ENCODE measurements at regions not wholly inside any gene's neighbourhood (a gene's known extent, or its start where the extent isn't known, plus 50 kb on each side); places are given as distances from the start of the nearest gene placed in this dataset.
A peak's percentile ranks its signal among the peaks of the same experiment; 100 is the strongest.

DNA sequence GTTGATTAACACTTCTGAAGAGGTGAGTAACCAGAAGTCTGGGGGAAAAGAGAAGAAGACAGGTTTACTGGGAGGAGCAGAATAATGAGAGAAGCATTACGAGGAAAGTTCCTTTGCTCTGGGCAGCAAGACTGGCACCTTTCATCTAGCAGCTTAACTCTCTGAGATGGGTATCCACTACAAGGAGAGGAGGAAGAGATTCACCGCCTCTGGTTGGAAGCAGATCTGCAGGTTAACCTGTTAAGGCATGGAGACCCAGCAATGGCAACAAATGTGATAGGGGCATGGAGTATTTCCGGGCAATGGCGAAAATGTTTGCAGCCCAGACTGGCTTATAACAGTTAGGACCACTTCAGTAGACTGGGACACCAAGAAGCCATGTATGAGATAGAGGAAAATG lies 162.2 kb downstream of the TFEC start:
- Histone ChIP-seq H3K4me2 (ENCODE audit: unreplicated experiment) (no peak overlapping the region), H3K27ac (no peak overlapping the region), H3F3A (ENCODE audit: insufficient read depth) (no peaks in the 10 kb centered on the region), H3K36me3 (ENCODE audit: low read depth) (no peaks in the 10 kb centered on the region), H3K9me3 (ENCODE audit: low read depth) (no peaks in the 10 kb centered on the region), H3K4me3 (no peak overlapping the region), H3K9me2 (ENCODE audit: insufficient read depth) (no peaks in the 10 kb centered on the region), H2AFZ (no peak overlapping the region), H4K20me1 (ENCODE audit: insufficient read depth) (no peaks in the 10 kb centered on the region), H3K9ac (no peak overlapping the region), H3K79me2 (ENCODE audit: insufficient read depth) (no peaks in the 10 kb centered on the region), H3K27me3 (replicated peaks; ENCODE audit: insufficient read depth) (0 out of 2 replicates have a peak, but pooled peaks cover 4% of the 10 kb centered on the region), H3K4me1 (ENCODE audit: insufficient read depth) (no peaks in the 10 kb centered on the region)
- DNase-seq: no peak
- 74 to 76% methylated on average over 4 of the region's 4 CpGs for whole genome bisulfite sequencing, 2 experiments (ENCODE audit: low coverage in 1 of 2, low lambda C conversion rate in 2 of 2, missing lambda C conversion rate in 2 of 2)
- TF ChIP-seq EZH2phosphoT487 (IDR thresholded peaks at IDR 0.05; ENCODE audit: insufficient read depth, low read depth): no peak
- no peak for TF ChIP-seq EZH2 (IDR thresholded peaks at IDR 0.05; ENCODE audit: insufficient read depth, poor library complexity, severe bottlenecking)
- in situ Hi-C loops (cut with MboI): no loop called here

DNA sequence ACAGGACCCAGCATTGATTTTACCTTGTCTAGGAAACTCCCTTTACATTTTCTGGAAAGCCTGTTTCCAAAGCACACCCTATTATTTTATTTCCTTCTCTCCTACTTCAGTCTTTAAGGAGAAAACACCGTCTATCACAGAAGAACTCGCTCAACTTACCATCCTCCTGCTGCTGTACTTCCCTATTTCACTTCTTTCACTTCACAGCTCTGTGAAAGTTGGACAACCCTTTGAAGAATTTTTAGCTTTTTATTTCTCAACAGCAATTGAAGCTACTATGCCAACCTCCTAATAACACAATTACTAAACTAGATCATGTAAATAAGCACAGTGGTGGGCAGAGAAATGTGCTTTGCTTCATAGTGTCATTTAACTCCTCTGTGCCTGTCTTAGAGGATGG lies 166.5 kb downstream of the TFEC start:
- H2AFZ ChIP-seq: no peak overlapping the region
- no peaks in the 10 kb centered on the region for H3K9me3 ChIP-seq (ENCODE audit: low read depth)
- no peaks in the 10 kb centered on the region for H4K20me1 ChIP-seq (ENCODE audit: insufficient read depth)
- H3K4me1 ChIP-seq (ENCODE audit: insufficient read depth): no peaks in the 10 kb centered on the region
- no peaks in the 10 kb centered on the region for H3K79me2 ChIP-seq (ENCODE audit: insufficient read depth)
- no peak overlapping the region for H3K9ac ChIP-seq
- TF ChIP-seq EZH2 (IDR thresholded peaks at IDR 0.05; ENCODE audit: insufficient read depth, poor library complexity, severe bottlenecking) (no peak), EZH2phosphoT487 (IDR thresholded peaks at IDR 0.05; ENCODE audit: insufficient read depth, low read depth) (no peak)
- H3K4me3 ChIP-seq: no peak overlapping the region
- no peaks in the 10 kb centered on the region for H3K9me2 ChIP-seq (ENCODE audit: insufficient read depth)
- no peak for DNase-seq
- no peak overlapping the region for H3K27ac ChIP-seq
- no peak overlapping the region for H3K4me2 ChIP-seq (ENCODE audit: unreplicated experiment)
- H3F3A ChIP-seq (ENCODE audit: insufficient read depth): no peaks in the 10 kb centered on the region
- H3K27me3 ChIP-seq (replicated peaks; ENCODE audit: insufficient read depth): 0 out of 2 replicates have a peak, but pooled peaks cover 4% of the 10 kb centered on the region
- in situ Hi-C loops (cut with MboI): no loop called here
- 78 to 87% methylated on average over 2 of the region's 2 CpGs for WGBS, 2 experiments (ENCODE audit: low coverage in 1 of 2, low lambda C conversion rate in 2 of 2, missing lambda C conversion rate in 2 of 2)
- no peaks in the 10 kb centered on the region for H3K36me3 ChIP-seq (ENCODE audit: low read depth)

DNA sequence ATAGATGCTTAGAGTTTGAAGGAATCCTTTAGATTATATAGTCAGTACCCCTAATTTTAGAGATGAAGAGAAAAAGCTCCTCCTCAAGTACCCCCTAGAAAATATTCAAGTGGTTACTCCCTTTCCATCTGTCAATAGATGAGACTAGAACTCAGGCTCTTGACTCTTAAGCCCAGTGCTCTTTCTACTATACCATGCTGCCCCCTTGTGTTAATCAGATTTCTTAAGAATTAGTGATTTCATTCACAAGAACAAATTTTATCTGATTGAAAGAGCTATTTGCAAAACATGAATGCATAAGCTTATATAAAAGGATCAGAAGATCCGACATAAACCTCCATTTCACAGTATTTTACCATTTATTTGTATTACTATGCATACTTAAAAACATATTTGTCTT lies 179.3 kb downstream of the TFEC start:
- no peak overlapping the region for H3K4me2 ChIP-seq (ENCODE audit: unreplicated experiment)
- no peaks in the 10 kb centered on the region for H3K9me2 ChIP-seq (ENCODE audit: insufficient read depth)
- no peak overlapping the region for H3K27ac ChIP-seq
- TF ChIP-seq EZH2phosphoT487 (IDR thresholded peaks at IDR 0.05; ENCODE audit: insufficient read depth, low read depth): no peak
- TF ChIP-seq EZH2 (IDR thresholded peaks at IDR 0.05; ENCODE audit: insufficient read depth, poor library complexity, severe bottlenecking): no peak
- peaks cover 7% of the 10 kb centered on the region; the same call in 1 of the 2 replicates for H3K4me1 ChIP-seq (ENCODE audit: insufficient read depth)
- H3F3A ChIP-seq (ENCODE audit: insufficient read depth): no peaks in the 10 kb centered on the region
- no peaks in the 10 kb centered on the region for H3K27me3 ChIP-seq (replicated peaks; ENCODE audit: insufficient read depth)
- no peaks in the 10 kb centered on the region for H3K36me3 ChIP-seq (ENCODE audit: low read depth)
- H3K4me3 ChIP-seq: no peak overlapping the region
- no peaks in the 10 kb centered on the region for H4K20me1 ChIP-seq (ENCODE audit: insufficient read depth)
- no peak overlapping the region for H3K9ac ChIP-seq
- no peak overlapping the region for H2AFZ ChIP-seq
- in situ Hi-C loops (cut with MboI): loop anchor here (10.0 kb wide), 1 partner anchor 986 kb away; no protein-coding TSS in a partner anchor
- H3K79me2 ChIP-seq (ENCODE audit: insufficient read depth): no peaks in the 10 kb centered on the region
- H3K9me3 ChIP-seq (ENCODE audit: low read depth): no peaks in the 10 kb centered on the region
- 20 to 25% methylated on average over 1 of the region's 1 CpG for WGBS, 2 experiments (ENCODE audit: low coverage in 1 of 2, low lambda C conversion rate in 2 of 2, missing lambda C conversion rate in 2 of 2)
- peak; percentile 71 for DNase-seq

DNA sequence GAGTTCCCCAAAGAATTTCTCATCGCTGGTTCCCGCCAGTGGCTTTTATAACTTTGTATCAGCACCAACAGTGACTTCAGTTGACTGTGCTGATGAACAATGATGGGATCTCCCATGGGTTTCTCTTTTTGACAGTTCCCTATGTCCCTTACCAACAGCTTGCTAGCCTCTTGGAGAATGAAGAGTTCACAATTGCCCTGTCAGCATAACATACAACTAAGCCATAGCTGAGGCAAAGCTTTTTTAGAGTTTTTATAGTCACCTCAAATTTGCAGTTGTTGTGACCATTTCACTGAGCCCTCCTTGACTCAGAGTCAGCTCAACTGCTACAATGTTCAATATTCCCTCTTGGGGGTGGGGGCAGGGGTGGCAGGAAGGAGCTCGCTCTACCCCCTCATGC lies 179.8 kb downstream of the TFEC start:
- no peaks in the 10 kb centered on the region for H3K36me3 ChIP-seq (ENCODE audit: low read depth)
- no peak overlapping the region for H3K9ac ChIP-seq
- no peaks in the 10 kb centered on the region for H3K9me3 ChIP-seq (ENCODE audit: low read depth)
- no peaks in the 10 kb centered on the region for H3F3A ChIP-seq (ENCODE audit: insufficient read depth)
- H3K4me1 ChIP-seq (ENCODE audit: insufficient read depth): peaks cover 7% of the 10 kb centered on the region; the same call in 1 of the 2 replicates
- no peaks in the 10 kb centered on the region for H3K27me3 ChIP-seq (replicated peaks; ENCODE audit: insufficient read depth)
- no peak for DNase-seq
- H3K27ac ChIP-seq: no peak overlapping the region
- no peaks in the 10 kb centered on the region for H3K9me2 ChIP-seq (ENCODE audit: insufficient read depth)
- 89 to 92% methylated on average over 3 of the region's 3 CpGs for WGBS, 2 experiments (ENCODE audit: low coverage in 1 of 2, low lambda C conversion rate in 2 of 2, missing lambda C conversion rate in 2 of 2)
- no peak overlapping the region for H2AFZ ChIP-seq
- no peak for TF ChIP-seq EZH2 (IDR thresholded peaks at IDR 0.05; ENCODE audit: insufficient read depth, poor library complexity, severe bottlenecking)
- no peak for TF ChIP-seq EZH2phosphoT487 (IDR thresholded peaks at IDR 0.05; ENCODE audit: insufficient read depth, low read depth)
- no peak overlapping the region for H3K4me2 ChIP-seq (ENCODE audit: unreplicated experiment)
- no peak overlapping the region for H3K4me3 ChIP-seq
- H4K20me1 ChIP-seq (ENCODE audit: insufficient read depth): no peaks in the 10 kb centered on the region
- in situ Hi-C loops (cut with MboI): loop anchor here (10.0 kb wide), 1 partner anchor 986 kb away; no protein-coding TSS in a partner anchor
- no peaks in the 10 kb centered on the region for H3K79me2 ChIP-seq (ENCODE audit: insufficient read depth)

DNA sequence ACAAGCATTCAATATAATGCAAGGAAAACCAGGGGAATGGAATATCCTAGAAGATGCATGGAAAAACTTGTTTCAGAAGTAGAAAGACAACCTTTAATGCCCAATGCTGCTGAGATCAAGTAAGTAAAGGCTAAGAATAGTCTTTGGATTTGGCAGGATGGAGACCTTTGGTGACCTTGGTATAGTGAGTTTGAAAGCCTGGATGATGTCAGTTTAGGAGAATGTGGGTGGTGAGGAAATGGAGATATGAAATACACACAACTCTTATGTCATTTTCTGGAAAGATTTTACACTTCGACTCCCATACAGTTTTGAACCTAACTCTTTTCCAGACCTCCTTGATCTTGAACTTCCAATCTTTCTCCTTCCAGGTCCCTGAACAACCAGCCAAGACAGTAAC lies 185.7 kb downstream of the TFEC start:
- H3K9me2 ChIP-seq (ENCODE audit: insufficient read depth): no peaks in the 10 kb centered on the region
- no peaks in the 10 kb centered on the region for H3K27me3 ChIP-seq (replicated peaks; ENCODE audit: insufficient read depth)
- peak overlapping the region; percentile 24 for H3K4me2 ChIP-seq (ENCODE audit: unreplicated experiment)
- H3K4me3 ChIP-seq: no peak overlapping the region
- H4K20me1 ChIP-seq (ENCODE audit: insufficient read depth): no peaks in the 10 kb centered on the region
- no peak overlapping the region for H3K9ac ChIP-seq
- H3K79me2 ChIP-seq (ENCODE audit: insufficient read depth): no peaks in the 10 kb centered on the region
- H3K9me3 ChIP-seq (ENCODE audit: low read depth): no peaks in the 10 kb centered on the region
- H3K27ac ChIP-seq: no peak overlapping the region
- H2AFZ ChIP-seq: no peak overlapping the region
- TF ChIP-seq EZH2phosphoT487 (IDR thresholded peaks at IDR 0.05; ENCODE audit: insufficient read depth, low read depth) (no peak), EZH2 (IDR thresholded peaks at IDR 0.05; ENCODE audit: insufficient read depth, poor library complexity, severe bottlenecking) (no peak)
- in situ Hi-C loops (cut with MboI): no loop called here
- no peaks in the 10 kb centered on the region; the same call in 1 of the 2 replicates for H3K4me1 ChIP-seq (ENCODE audit: insufficient read depth)
- DNase-seq: peak; percentile 13
- H3F3A ChIP-seq (ENCODE audit: insufficient read depth): no peaks in the 10 kb centered on the region
- WGBS, 2 experiments (ENCODE audit: low coverage in 1 of 2, low lambda C conversion rate in 2 of 2, missing lambda C conversion rate in 2 of 2): 92 to 100% methylated on average over 1 of the region's 1 CpG
- H3K36me3 ChIP-seq (ENCODE audit: low read depth): no peaks in the 10 kb centered on the region

Measured in GM23248 (cell line).